ENCODE measurements at regions not wholly inside any gene's neighbourhood (a gene's known extent, or its start where the extent isn't known, plus 50 kb on each side); places are given as distances from the start of the nearest gene placed in this dataset.

DNA sequence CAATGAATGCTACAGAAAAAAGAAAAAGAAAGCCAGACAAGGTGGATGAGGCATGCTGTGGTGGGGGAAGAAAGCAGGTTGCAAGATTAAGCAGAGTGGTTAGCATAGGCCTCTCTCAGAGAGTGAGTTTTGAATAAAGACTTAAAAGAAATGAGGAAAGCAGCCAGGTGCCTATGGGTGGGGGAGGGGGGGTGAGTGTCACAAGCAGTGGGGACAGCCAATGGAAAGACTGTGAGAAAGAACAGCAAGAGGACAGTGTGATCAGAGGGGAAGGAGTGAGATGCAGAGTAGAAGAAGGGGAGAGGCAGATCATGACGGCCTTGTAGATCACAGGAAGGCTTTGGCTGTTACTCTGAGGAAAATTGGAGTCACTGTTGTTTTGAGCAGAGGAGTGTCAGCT is 162.5 kb downstream of the SOX3 start:
- 25% methylated on average over 1 of the region's 1 CpG for WGBS (ENCODE audit: insufficient coverage, insufficient replicate concordance, low lambda C conversion rate, missing lambda C conversion rate)
- in situ Hi-C loops (cut with MboI) (no loop called here), intact Hi-C loops (cut with micrococcal nuclease; ENCODE audit: unreplicated experiment) (no loop called here)
- Histone ChIP-seq H3K27ac (ENCODE audit: control insufficient read depth, insufficient read depth) (no peak overlapping the region), H4K20me1 (ENCODE audit: control insufficient read depth, insufficient read depth) (no peaks in the 10 kb centered on the region), H3K9ac (ENCODE audit: control insufficient read depth, insufficient read depth, low read length) (no peak overlapping the region), H3K4me1 (ENCODE audit: control insufficient read depth, insufficient read depth, low read length) (no peaks in the 10 kb centered on the region), H3K9me3 (replicated peaks; ENCODE audit: control insufficient read depth, insufficient read depth, low read length) (no peaks in the 10 kb centered on the region), H2AFZ (ENCODE audit: control insufficient read depth, low read depth, low read length) (no peak overlapping the region), H3K4me3 (no peak overlapping the region), H3K36me3 (ENCODE audit: control insufficient read depth in 2 of 2, insufficient read depth in 2 of 2, low read length in 1 of 2) (no peaks in the 10 kb centered on the region), H3K27me3 (replicated peaks in 1 of 2; ENCODE audit: control insufficient read depth in 2 of 2, insufficient read depth in 2 of 2, low read length in 1 of 2) (no peaks in the 10 kb centered on the region), H3K4me2 (ENCODE audit: control insufficient read depth, insufficient read depth) (no peak overlapping the region), H3K79me2 (ENCODE audit: control insufficient read depth, insufficient read depth, low read length) (no peaks in the 10 kb centered on the region)
- CTCF ChIA-PET = no interaction called here
- POLR2A ChIA-PET = no interaction called here
- no peak for FAIRE-seq
- RAD21 ChIA-PET (ENCODE audit: unreplicated experiment) = no interaction called here
- ATAC-seq = no peak
- TF ChIP-seq, protein P1, sequence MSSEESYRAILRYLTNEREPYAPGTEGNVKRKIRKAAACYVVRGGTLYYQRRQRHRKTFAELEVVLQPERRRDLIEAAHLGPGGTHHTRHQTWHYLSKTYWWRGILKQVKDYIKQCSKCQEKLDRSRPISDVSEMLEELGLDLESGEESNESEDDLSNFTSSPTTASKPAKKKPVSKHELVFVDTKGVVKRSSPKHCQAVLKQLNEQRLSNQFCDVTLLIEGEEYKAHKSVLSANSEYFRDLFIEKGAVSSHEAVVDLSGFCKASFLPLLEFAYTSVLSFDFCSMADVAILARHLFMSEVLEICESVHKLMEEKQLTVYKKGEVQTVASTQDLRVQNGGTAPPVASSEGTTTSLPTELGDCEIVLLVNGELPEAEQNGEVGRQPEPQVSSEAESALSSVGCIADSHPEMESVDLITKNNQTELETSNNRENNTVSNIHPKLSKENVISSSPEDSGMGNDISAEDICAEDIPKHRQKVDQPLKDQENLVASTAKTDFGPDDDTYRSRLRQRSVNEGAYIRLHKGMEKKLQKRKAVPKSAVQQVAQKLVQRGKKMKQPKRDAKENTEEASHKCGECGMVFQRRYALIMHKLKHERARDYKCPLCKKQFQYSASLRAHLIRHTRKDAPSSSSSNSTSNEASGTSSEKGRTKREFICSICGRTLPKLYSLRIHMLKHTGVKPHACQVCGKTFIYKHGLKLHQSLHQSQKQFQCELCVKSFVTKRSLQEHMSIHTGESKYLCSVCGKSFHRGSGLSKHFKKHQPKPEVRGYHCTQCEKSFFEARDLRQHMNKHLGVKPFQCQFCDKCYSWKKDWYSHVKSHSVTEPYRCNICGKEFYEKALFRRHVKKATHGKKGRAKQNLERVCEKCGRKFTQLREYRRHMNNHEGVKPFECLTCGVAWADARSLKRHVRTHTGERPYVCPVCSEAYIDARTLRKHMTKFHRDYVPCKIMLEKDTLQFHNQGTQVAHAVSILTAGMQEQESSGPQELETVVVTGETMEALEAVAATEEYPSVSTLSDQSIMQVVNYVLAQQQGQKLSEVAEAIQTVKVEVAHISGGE (CRISPR knock-in tag; IDR thresholded peaks at IDR 0.05) = no peak
- TF ChIP-seq TARDBP (IDR thresholded peaks at IDR 0.05; ENCODE audit: borderline replicate concordance) (no peak), ZNF217 (IDR thresholded peaks at IDR 0.05) (no peak), ZBED1 (IDR thresholded peaks at IDR 0.05; ENCODE audit: borderline replicate concordance) (no peak), STAT1 (conservative IDR thresholded peaks at IDR 0.05) (no peak), POLR2AphosphoS2 (IDR thresholded peaks at IDR 0.05; ENCODE audit: low read depth, low read length) (no peak), ETV6 (conservative IDR thresholded peaks at IDR 0.05 in 1 of 2, IDR thresholded peaks at IDR 0.05 in 1 of 2; ENCODE audit: borderline replicate concordance in 1 of 2, low read depth in 1 of 2) (no peak), ZNF24 (IDR thresholded peaks at IDR 0.05) (no peak), MEF2A (IDR thresholded peaks at IDR 0.05; ENCODE audit: insufficient read depth, low read depth, low read length) (no peak)
- TF ChIP-seq, protein P2, sequence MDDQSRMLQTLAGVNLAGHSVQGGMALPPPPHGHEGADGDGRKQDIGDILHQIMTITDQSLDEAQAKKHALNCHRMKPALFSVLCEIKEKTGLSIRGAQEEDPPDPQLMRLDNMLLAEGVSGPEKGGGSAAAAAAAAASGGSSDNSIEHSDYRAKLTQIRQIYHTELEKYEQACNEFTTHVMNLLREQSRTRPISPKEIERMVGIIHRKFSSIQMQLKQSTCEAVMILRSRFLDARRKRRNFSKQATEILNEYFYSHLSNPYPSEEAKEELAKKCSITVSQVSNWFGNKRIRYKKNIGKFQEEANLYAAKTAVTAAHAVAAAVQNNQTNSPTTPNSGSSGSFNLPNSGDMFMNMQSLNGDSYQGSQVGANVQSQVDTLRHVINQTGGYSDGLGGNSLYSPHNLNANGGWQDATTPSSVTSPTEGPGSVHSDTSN (IDR thresholded peaks at IDR 0.05; ENCODE audit: insufficient replicate concordance, low read depth, low read length) = no peak
- TF ChIP-seq, protein P3, sequence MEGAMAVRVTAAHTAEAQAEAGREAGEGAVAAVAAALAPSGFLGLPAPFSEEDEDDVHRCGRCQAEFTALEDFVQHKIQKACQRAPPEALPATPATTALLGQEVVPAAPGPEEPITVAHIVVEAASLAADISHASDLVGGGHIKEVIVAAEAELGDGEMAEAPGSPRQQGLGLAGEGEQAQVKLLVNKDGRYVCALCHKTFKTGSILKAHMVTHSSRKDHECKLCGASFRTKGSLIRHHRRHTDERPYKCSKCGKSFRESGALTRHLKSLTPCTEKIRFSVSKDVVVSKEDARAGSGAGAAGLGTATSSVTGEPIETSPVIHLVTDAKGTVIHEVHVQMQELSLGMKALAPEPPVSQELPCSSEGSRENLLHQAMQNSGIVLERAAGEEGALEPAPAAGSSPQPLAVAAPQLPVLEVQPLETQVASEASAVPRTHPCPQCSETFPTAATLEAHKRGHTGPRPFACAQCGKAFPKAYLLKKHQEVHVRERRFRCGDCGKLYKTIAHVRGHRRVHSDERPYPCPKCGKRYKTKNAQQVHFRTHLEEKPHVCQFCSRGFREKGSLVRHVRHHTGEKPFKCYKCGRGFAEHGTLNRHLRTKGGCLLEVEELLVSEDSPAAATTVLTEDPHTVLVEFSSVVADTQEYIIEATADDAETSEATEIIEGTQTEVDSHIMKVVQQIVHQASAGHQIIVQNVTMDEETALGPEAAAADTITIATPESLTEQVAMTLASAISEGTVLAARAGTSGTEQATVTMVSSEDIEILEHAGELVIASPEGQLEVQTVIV (IDR thresholded peaks at IDR 0.05; ENCODE audit: borderline replicate concordance, partially characterized antibody) = no peak
- TF ChIP-seq, protein P4, sequence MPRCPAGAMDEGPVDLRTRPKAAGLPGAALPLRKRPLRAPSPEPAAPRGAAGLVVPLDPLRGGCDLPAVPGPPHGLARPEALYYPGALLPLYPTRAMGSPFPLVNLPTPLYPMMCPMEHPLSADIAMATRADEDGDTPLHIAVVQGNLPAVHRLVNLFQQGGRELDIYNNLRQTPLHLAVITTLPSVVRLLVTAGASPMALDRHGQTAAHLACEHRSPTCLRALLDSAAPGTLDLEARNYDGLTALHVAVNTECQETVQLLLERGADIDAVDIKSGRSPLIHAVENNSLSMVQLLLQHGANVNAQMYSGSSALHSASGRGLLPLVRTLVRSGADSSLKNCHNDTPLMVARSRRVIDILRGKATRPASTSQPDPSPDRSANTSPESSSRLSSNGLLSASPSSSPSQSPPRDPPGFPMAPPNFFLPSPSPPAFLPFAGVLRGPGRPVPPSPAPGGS (IDR thresholded peaks at IDR 0.05; ENCODE audit: borderline replicate concordance, insufficient read depth, low read depth, low read length, poor library complexity, severe bottlenecking) = no peak
- no TSS peak for BruUV-seq (replicated peaks)
- DNase-seq (ENCODE audit: low read depth, low spot score) = no peak
- SMC1A ChIA-PET (ENCODE audit: uncharacterized antibody, unreplicated experiment) = no interaction called here
